ENCODE measurements at regions not wholly inside any gene's neighbourhood (a gene's known extent, or its start where the extent isn't known, plus 50 kb on each side); places are given as distances from the start of the nearest gene placed in this dataset.

- TF ChIP-seq OSR1 (CRISPR knock-in tag; IDR thresholded peaks at IDR 0.05), result no peak
- TF ChIP-seq TSHZ2 (CRISPR knock-in tag; IDR thresholded peaks at IDR 0.05), result no peak
- no peak for TF ChIP-seq ZFP3 (CRISPR knock-in tag; IDR thresholded peaks at IDR 0.05)
- no peak for TF ChIP-seq CSDC2 (CRISPR knock-in tag; IDR thresholded peaks at IDR 0.05)
- TF ChIP-seq ZNF565 (CRISPR knock-in tag; conservative IDR thresholded peaks at IDR 0.05; ENCODE audit: low read depth), result no peak
- no peak for TF ChIP-seq POU6F1 (CRISPR knock-in tag; IDR thresholded peaks at IDR 0.05; ENCODE audit: borderline replicate concordance, low read depth)
- TF ChIP-seq ZFP30 (CRISPR knock-in tag; IDR thresholded peaks at IDR 0.05), result no peak
- no peak for TF ChIP-seq PATZ1 (CRISPR knock-in tag; IDR thresholded peaks at IDR 0.05; ENCODE audit: borderline replicate concordance)
- TF ChIP-seq GLIS3 (CRISPR knock-in tag; IDR thresholded peaks at IDR 0.05), result no peak
- no peak for TF ChIP-seq CREB5 (CRISPR knock-in tag; IDR thresholded peaks at IDR 0.05; ENCODE audit: low read depth)
- TF ChIP-seq ZNF70 (CRISPR knock-in tag; IDR thresholded peaks at IDR 0.05), result no peak
- TF ChIP-seq PPARA (CRISPR knock-in tag; IDR thresholded peaks at IDR 0.05; ENCODE audit: borderline replicate concordance), result no peak
- no peak for TF ChIP-seq RARB (CRISPR knock-in tag; IDR thresholded peaks at IDR 0.05)
- no peak for TF ChIP-seq ZC3H10 (CRISPR knock-in tag; IDR thresholded peaks at IDR 0.05)
Observed at GRCh38 chr4:20028645-20029044, 223.1 kb upstream of the SLIT2 start.

All from SK-N-SH treated with all-trans-retinoic acid at 6 μM for 48 hours (cell line).